ENCODE measurements at regions not wholly inside any gene's neighbourhood (a gene's known extent, or its start where the extent isn't known, plus 50 kb on each side); places are given as distances from the start of the nearest gene placed in this dataset.

GRCh38 chr3:59508273-59508672, 458.4 kb upstream of the CFAP20DC start:
- TF ChIP-seq EZH2 (IDR thresholded peaks at IDR 0.05; ENCODE audit: borderline replicate concordance, insufficient read depth, low read length, poor library complexity, severe bottlenecking) = no peak
- no peak for TF ChIP-seq SMC3 (conservative IDR thresholded peaks at IDR 0.05; ENCODE audit: poor library complexity)
- no peaks in the 10 kb centered on the region for H3K36me3 ChIP-seq (ENCODE audit: insufficient read depth, low read length)
- no peaks in the 10 kb centered on the region for H3K9me2 ChIP-seq (ENCODE audit: insufficient read depth, low read length)
- no peak overlapping the region for H3K4me2 ChIP-seq (ENCODE audit: low read length)
- H3K9ac ChIP-seq (ENCODE audit: low read length) = no peak overlapping the region
- H3K27me3 ChIP-seq (ENCODE audit: insufficient read depth, low read depth, low read length) = no peaks in the 10 kb centered on the region
- H3K4me3 ChIP-seq (ENCODE audit: low read length) = no peak overlapping the region
- H3F3A ChIP-seq (ENCODE audit: insufficient read depth, low read length, poor library complexity, severe bottlenecking) = no peaks in the 10 kb centered on the region
- H3K27ac ChIP-seq (ENCODE audit: low read length) = no peak overlapping the region
- H3K9me3 ChIP-seq (ENCODE audit: low read length) = no peaks in the 10 kb centered on the region
- no peaks in the 10 kb centered on the region for H3K79me2 ChIP-seq (replicated peaks; ENCODE audit: insufficient read depth, low read length)
- H2AFZ ChIP-seq (ENCODE audit: low read depth, low read length) = no peak overlapping the region
- no peaks in the 10 kb centered on the region for H4K20me1 ChIP-seq (ENCODE audit: insufficient read depth)

- no peaks in the 10 kb centered on the region for H3K79me2 ChIP-seq (replicated peaks; ENCODE audit: insufficient read depth, low read length)
- no peak overlapping the region for H3K27ac ChIP-seq (ENCODE audit: low read length)
- H3K9ac ChIP-seq (ENCODE audit: low read length) = no peak overlapping the region
- TF ChIP-seq EP300 (conservative IDR thresholded peaks at IDR 0.05; ENCODE audit: poor library complexity, severe bottlenecking) = no peak
- TF ChIP-seq, protein P1, sequence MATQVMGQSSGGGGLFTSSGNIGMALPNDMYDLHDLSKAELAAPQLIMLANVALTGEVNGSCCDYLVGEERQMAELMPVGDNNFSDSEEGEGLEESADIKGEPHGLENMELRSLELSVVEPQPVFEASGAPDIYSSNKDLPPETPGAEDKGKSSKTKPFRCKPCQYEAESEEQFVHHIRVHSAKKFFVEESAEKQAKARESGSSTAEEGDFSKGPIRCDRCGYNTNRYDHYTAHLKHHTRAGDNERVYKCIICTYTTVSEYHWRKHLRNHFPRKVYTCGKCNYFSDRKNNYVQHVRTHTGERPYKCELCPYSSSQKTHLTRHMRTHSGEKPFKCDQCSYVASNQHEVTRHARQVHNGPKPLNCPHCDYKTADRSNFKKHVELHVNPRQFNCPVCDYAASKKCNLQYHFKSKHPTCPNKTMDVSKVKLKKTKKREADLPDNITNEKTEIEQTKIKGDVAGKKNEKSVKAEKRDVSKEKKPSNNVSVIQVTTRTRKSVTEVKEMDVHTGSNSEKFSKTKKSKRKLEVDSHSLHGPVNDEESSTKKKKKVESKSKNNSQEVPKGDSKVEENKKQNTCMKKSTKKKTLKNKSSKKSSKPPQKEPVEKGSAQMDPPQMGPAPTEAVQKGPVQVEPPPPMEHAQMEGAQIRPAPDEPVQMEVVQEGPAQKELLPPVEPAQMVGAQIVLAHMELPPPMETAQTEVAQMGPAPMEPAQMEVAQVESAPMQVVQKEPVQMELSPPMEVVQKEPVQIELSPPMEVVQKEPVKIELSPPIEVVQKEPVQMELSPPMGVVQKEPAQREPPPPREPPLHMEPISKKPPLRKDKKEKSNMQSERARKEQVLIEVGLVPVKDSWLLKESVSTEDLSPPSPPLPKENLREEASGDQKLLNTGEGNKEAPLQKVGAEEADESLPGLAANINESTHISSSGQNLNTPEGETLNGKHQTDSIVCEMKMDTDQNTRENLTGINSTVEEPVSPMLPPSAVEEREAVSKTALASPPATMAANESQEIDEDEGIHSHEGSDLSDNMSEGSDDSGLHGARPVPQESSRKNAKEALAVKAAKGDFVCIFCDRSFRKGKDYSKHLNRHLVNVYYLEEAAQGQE (IDR thresholded peaks at IDR 0.05; ENCODE audit: borderline replicate concordance) = no peak
- no peak for TF ChIP-seq MXI1 (conservative IDR thresholded peaks at IDR 0.05; ENCODE audit: poor library complexity, severe bottlenecking)
- no peak for TF ChIP-seq RAD21 (conservative IDR thresholded peaks at IDR 0.05)
- TF ChIP-seq POLR2AphosphoS5 (IDR thresholded peaks at IDR 0.05) = no peak
- TF ChIP-seq, protein P2, sequence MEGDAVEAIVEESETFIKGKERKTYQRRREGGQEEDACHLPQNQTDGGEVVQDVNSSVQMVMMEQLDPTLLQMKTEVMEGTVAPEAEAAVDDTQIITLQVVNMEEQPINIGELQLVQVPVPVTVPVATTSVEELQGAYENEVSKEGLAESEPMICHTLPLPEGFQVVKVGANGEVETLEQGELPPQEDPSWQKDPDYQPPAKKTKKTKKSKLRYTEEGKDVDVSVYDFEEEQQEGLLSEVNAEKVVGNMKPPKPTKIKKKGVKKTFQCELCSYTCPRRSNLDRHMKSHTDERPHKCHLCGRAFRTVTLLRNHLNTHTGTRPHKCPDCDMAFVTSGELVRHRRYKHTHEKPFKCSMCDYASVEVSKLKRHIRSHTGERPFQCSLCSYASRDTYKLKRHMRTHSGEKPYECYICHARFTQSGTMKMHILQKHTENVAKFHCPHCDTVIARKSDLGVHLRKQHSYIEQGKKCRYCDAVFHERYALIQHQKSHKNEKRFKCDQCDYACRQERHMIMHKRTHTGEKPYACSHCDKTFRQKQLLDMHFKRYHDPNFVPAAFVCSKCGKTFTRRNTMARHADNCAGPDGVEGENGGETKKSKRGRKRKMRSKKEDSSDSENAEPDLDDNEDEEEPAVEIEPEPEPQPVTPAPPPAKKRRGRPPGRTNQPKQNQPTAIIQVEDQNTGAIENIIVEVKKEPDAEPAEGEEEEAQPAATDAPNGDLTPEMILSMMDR (IDR thresholded peaks at IDR 0.05; ENCODE audit: poor library complexity, severe bottlenecking) = no peak
- no peak for TF ChIP-seq TAF1 (IDR thresholded peaks at IDR 0.05; ENCODE audit: low read depth)
- no peak for TF ChIP-seq SMC3 (conservative IDR thresholded peaks at IDR 0.05; ENCODE audit: poor library complexity)
- TF ChIP-seq EZH2 (IDR thresholded peaks at IDR 0.05; ENCODE audit: borderline replicate concordance, insufficient read depth, low read length, poor library complexity, severe bottlenecking) = no peak
- no peaks in the 10 kb centered on the region for H3F3A ChIP-seq (ENCODE audit: insufficient read depth, low read length, poor library complexity, severe bottlenecking)
- H3K27me3 ChIP-seq (ENCODE audit: insufficient read depth, low read depth, low read length) = no peaks in the 10 kb centered on the region
- H4K20me1 ChIP-seq (ENCODE audit: insufficient read depth) = no peaks in the 10 kb centered on the region
- no peak overlapping the region for H3K4me2 ChIP-seq (ENCODE audit: low read length)
- no peaks in the 10 kb centered on the region for H3K9me2 ChIP-seq (ENCODE audit: insufficient read depth, low read length)
- H2AFZ ChIP-seq (ENCODE audit: low read depth, low read length) = no peak overlapping the region
- no peaks in the 10 kb centered on the region for H3K36me3 ChIP-seq (ENCODE audit: insufficient read depth, low read length)
- H3K9me3 ChIP-seq (ENCODE audit: low read length) = no peaks in the 10 kb centered on the region
- no peak overlapping the region for H3K4me3 ChIP-seq (ENCODE audit: low read length)
Measured at GRCh38 chr3:59506191-59506590, 456.4 kb upstream of the CFAP20DC start.

GRCh38 chr3:59503441-59503840, 453.6 kb upstream of the CFAP20DC start:
- no peaks in the 10 kb centered on the region for H3K36me3 ChIP-seq (ENCODE audit: insufficient read depth, low read length)
- H3K9me3 ChIP-seq (ENCODE audit: low read length) = no peaks in the 10 kb centered on the region
- TF ChIP-seq EP300 (conservative IDR thresholded peaks at IDR 0.05; ENCODE audit: poor library complexity, severe bottlenecking) (no peak), TAF1 (IDR thresholded peaks at IDR 0.05; ENCODE audit: low read depth) (no peak), MXI1 (conservative IDR thresholded peaks at IDR 0.05; ENCODE audit: poor library complexity, severe bottlenecking) (no peak)
- no peaks in the 10 kb centered on the region for H3K9me2 ChIP-seq (ENCODE audit: insufficient read depth, low read length)
- H3K27me3 ChIP-seq (ENCODE audit: insufficient read depth, low read depth, low read length) = no peaks in the 10 kb centered on the region
- H2AFZ ChIP-seq (ENCODE audit: low read depth, low read length) = no peak overlapping the region
- H3K4me2 ChIP-seq (ENCODE audit: low read length) = no peak overlapping the region
- H3K4me3 ChIP-seq (ENCODE audit: low read length) = no peak overlapping the region
- no peak overlapping the region for H3K27ac ChIP-seq (ENCODE audit: low read length)
- H3K9ac ChIP-seq (ENCODE audit: low read length) = no peak overlapping the region
- no peaks in the 10 kb centered on the region for H3K79me2 ChIP-seq (replicated peaks; ENCODE audit: insufficient read depth, low read length)
- H4K20me1 ChIP-seq (ENCODE audit: insufficient read depth) = no peaks in the 10 kb centered on the region
- H3F3A ChIP-seq (ENCODE audit: insufficient read depth, low read length, poor library complexity, severe bottlenecking) = no peaks in the 10 kb centered on the region

Measured in neural cell (in vitro differentiated cells).